ENCODE measurements at regions not wholly inside any gene's neighbourhood (a gene's known extent, or its start where the extent isn't known, plus 50 kb on each side); places are given as distances from the start of the nearest gene placed in this dataset.

DNA sequence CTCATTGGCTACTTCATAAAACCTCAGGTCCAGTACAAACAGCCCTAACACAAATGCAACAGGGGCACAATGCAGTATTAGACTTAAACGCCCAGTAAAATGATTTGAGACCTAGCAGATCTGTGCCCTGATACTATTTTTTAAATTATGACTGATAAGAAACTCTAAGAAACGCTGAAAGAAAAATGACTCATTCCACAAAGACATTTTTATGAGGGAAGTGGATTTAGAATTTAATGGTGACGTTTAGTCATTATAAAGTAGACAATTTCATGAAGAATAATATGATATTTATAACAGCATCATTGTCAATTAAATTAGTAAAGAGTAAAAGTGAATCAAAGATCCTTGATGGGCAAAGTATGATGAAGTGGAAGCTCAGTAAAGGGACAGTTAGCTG lies 80.4 kb upstream of the DHX40 start:
- TF ChIP-seq, protein P1, sequence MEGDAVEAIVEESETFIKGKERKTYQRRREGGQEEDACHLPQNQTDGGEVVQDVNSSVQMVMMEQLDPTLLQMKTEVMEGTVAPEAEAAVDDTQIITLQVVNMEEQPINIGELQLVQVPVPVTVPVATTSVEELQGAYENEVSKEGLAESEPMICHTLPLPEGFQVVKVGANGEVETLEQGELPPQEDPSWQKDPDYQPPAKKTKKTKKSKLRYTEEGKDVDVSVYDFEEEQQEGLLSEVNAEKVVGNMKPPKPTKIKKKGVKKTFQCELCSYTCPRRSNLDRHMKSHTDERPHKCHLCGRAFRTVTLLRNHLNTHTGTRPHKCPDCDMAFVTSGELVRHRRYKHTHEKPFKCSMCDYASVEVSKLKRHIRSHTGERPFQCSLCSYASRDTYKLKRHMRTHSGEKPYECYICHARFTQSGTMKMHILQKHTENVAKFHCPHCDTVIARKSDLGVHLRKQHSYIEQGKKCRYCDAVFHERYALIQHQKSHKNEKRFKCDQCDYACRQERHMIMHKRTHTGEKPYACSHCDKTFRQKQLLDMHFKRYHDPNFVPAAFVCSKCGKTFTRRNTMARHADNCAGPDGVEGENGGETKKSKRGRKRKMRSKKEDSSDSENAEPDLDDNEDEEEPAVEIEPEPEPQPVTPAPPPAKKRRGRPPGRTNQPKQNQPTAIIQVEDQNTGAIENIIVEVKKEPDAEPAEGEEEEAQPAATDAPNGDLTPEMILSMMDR (IDR thresholded peaks at IDR 0.05; ENCODE audit: low read depth, low read length, missing control alignments) = no peak
- H3K4me3 ChIP-seq (replicated peaks; ENCODE audit: low read depth, low read length) = no peak overlapping the region
- DNase-seq (ENCODE audit: extremely low read depth, low read depth) = no peak

DNA sequence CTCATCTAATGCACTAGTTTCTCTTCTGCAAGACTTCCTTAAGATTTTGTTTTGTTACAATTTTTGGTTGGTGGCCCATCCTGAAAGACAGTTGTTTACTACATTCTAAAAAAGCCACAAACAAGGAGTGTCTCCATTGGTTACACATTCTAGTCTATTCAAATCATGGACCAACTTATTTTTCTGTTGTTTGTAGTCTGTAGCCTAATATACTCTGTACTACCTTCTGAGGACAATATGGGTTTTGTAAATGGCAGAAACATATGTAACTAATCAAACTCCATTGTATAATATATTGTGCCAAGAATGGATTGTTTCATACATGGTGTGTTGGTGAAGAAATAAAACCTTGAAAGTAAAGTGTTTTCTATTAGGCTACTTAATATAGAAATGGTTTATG lies 79.5 kb upstream of the DHX40 start:
- TF ChIP-seq, protein P1 (IDR thresholded peaks at IDR 0.05; ENCODE audit: low read depth, low read length, missing control alignments) = no peak
- DNase-seq (ENCODE audit: extremely low read depth, low read depth) = no peak
- no peak overlapping the region for H3K4me3 ChIP-seq (replicated peaks; ENCODE audit: low read depth, low read length)

DNA sequence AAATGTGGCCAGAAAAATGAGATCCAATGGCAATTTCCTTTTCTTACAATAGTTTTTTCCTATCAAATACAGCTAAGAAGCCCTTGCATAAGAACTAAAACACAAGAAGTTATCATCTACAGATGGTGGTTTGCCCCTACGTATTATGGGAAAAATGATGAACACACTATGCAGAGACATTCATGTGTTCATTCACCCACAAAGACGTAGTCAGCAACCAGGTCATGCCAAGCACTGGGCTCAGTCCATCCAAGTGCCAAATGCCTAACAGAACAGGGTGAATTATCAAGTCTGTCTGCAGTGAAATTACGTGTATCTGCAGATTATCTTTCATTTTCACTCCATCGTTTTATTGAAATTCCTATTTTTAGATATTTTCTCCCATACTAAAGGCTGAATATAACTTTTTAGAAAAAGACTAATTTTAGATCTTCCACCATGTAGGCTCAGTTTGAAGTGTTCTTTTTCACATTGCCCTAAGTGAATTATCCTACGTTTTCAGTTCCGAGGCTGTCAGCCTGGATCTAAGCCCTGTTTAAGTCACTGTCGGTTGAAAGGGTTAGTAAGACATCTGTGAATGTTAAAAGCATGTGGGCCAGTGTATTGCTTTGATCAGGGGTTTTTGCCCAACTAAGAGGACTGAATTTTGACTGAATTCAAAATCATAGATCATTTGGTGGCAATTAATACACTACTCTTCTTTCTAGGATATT lies 78.1 kb upstream of the DHX40 start:
- TF ChIP-seq, protein P1 (IDR thresholded peaks at IDR 0.05; ENCODE audit: low read depth, low read length, missing control alignments) = no peak
- H3K4me3 ChIP-seq (replicated peaks; ENCODE audit: low read depth, low read length) = no peak overlapping the region
- DNase-seq (ENCODE audit: extremely low read depth, low read depth) = no peak

DNA sequence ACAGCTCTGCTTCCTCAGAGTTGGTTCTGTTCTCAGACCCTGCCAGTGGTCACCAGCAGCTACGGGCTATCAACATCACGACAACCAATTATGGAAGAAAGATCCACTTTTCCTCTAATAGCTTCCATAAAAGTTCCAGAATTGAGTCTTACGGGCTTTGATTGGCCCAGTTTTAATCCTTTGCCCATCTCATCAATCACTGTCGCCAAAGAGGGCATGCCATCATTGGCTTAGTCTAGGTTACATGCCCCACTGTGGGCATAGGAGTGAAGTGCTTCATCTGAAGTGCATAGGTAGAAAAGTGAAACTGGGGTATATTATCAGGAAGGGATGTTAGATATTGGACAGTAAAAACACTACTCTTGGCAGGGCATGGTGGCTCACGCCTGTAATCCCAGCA lies 76.6 kb upstream of the DHX40 start:
- no peak overlapping the region for H3K4me3 ChIP-seq (replicated peaks; ENCODE audit: low read depth, low read length)
- no peak for DNase-seq (ENCODE audit: extremely low read depth, low read depth)
- TF ChIP-seq, protein P1 (IDR thresholded peaks at IDR 0.05; ENCODE audit: low read depth, low read length, missing control alignments) = no peak

DNA sequence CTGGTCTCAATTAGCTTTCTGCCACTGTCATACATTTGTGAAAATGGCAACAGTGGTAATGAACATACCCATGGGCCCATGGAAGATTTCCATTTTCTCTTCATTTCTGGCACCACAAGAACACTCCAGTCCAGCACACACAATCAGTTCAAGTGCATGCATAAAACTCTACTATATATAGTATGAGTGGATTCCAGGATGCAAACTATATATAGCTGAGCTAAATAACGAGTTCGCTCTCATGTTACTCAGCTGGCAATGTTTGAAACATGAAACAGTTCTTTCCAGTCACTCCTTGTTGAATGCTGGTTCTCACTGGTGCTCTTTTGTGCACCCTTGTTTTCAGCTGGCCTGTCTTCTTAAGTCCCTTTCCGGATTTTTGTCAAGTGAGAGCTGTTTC lies 75.2 kb upstream of the DHX40 start:
- no peak for DNase-seq (ENCODE audit: extremely low read depth, low read depth)
- no peak overlapping the region for H3K4me3 ChIP-seq (replicated peaks; ENCODE audit: low read depth, low read length)
- TF ChIP-seq, protein P1 (IDR thresholded peaks at IDR 0.05; ENCODE audit: low read depth, low read length, missing control alignments) = no peak

DNA sequence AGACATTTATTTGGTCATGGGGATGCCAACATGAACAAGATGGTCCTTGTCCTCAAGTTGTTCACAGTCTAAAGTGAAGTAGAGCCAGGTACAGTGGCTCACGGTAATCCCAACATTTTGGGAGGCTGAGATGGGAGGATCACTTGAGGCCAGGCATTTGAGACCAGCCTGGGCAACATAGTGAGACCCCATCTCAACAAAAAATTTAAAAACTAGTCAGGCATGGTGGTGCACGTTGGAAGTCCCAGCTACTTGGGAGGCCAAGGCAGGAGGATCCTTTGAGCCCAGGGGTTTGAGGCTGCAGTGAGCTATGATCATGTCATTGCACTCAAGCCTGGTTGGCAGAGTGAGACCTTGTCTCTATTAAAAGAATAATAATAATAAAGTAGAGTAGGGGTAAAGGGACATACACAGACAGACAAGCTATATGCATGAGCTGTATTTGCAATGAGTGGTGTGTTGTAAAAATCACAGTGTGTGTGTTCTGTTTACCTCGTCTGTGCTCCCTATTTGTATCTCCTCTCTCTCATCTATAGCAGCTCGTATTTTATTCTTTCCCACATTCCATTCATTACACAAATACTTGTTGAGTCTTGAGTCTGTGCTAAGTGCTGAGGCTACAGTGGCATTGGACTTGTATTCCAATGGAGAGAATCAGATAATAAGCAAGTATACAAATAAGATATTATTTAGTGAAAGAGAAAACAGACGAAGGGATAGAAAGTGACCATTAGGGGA lies 73.9 kb upstream of the DHX40 start:
- no peak for DNase-seq (ENCODE audit: extremely low read depth, low read depth)
- H3K4me3 ChIP-seq (replicated peaks; ENCODE audit: low read depth, low read length) = no peak overlapping the region
- TF ChIP-seq, protein P1 (IDR thresholded peaks at IDR 0.05; ENCODE audit: low read depth, low read length, missing control alignments) = no peak

Data from HFF-Myc (cell line).